ENCODE measurements at regions not wholly inside any gene's neighbourhood (a gene's known extent, or its start where the extent isn't known, plus 50 kb on each side); places are given as distances from the start of the nearest gene placed in this dataset.
A peak's percentile ranks its signal among the peaks of the same experiment; 100 is the strongest.

DNA sequence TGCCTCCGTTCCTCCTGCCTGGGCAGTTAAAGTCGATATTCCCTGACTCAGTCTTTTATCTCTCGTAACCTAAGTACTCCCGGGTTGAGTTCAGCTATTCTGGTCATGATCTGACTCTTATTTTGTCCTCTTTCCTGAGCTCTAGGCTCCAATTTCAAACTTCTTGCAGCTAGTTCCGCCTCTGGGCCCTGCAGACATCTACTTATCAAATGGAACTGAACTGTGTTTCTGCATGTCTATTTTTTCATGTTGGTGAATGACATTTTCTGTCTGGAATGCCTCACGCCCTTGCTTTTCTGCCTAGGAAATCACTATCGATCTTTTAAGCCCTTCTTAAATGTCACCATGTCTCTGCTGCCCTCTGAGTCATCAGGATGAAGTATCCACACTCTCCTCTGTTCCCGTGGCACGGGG is 101.5 kb downstream of the VAPA start:
- TF ChIP-seq, protein P1, sequence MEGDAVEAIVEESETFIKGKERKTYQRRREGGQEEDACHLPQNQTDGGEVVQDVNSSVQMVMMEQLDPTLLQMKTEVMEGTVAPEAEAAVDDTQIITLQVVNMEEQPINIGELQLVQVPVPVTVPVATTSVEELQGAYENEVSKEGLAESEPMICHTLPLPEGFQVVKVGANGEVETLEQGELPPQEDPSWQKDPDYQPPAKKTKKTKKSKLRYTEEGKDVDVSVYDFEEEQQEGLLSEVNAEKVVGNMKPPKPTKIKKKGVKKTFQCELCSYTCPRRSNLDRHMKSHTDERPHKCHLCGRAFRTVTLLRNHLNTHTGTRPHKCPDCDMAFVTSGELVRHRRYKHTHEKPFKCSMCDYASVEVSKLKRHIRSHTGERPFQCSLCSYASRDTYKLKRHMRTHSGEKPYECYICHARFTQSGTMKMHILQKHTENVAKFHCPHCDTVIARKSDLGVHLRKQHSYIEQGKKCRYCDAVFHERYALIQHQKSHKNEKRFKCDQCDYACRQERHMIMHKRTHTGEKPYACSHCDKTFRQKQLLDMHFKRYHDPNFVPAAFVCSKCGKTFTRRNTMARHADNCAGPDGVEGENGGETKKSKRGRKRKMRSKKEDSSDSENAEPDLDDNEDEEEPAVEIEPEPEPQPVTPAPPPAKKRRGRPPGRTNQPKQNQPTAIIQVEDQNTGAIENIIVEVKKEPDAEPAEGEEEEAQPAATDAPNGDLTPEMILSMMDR (IDR thresholded peaks at IDR 0.05; ENCODE audit: insufficient read depth, low read depth, low read length) = no peak
- H3K4me3 ChIP-seq (ENCODE audit: low read depth, low read length) = no peak overlapping the region
- DNase-seq (ENCODE audit: low read depth) = peak; percentile 59

DNA sequence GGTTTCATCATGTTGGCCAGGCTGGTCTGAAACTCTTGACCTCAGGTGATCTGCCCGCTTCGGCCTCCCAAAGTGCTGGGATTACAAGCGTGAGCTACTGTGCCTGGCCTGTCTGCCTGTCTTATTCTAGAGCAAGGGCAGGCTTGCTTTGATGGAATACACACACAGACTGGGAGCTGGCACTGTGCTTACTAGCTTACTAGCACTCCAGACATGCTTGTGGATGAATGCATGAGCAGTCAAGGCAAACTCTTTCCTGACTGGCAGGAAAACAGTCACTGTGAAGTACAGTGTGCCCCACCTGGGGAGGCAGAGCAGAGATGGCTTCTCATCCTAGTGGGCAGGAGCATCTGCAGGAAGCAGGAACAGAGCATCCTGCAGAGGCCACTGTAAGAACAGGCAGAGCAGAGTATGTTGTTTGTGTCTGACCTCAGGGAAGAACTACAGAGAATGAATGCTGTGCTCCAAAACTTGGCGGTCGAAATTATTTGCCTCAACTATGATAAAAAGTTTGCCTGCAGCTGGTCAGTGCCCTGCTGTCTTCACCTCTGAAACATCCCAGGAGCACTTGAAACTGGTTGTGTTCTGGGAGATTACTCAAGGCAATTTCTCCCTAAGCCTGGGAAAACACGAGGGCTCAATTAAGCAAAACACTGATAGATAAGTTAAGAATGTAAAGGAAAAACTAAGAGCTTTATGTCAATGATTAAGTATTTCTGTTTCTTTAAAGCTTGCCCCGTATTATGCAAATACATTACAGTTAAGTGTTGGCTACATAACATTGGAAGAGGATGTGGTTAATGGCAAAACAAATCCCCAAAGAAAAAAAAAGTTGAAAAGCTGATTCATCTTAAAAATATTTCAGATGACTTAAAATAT is 102.4 kb downstream of the VAPA start:
- DNase-seq (ENCODE audit: low read depth) = peak; percentile 100
- TF ChIP-seq, protein P1 (IDR thresholded peaks at IDR 0.05; ENCODE audit: insufficient read depth, low read depth, low read length) = peak; percentile 66
- no peak overlapping the region for H3K4me3 ChIP-seq (ENCODE audit: low read depth, low read length)

DNA sequence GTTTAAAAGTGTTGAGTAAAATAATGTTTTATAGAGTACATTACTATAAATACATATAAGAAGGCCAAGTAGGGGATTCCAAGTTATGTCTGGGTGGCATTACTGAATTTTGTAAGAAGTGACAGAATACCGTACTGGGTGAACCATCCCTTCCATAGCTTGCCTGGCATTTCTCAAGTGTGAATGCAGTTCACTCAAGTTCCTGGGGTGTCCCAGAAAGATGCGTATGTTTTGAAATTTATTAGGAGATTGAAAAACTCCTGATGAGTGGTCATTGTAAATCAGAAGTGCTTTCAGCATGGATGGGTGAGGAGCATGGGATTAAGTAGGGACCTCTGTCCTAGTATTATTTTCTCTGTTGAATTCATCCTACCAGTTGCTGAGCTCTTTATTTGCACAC is 103.2 kb downstream of the VAPA start:
- DNase-seq (ENCODE audit: low read depth) = peak; percentile 77
- TF ChIP-seq, protein P1 (IDR thresholded peaks at IDR 0.05; ENCODE audit: insufficient read depth, low read depth, low read length) = no peak
- no peak overlapping the region for H3K4me3 ChIP-seq (ENCODE audit: low read depth, low read length)

DNA sequence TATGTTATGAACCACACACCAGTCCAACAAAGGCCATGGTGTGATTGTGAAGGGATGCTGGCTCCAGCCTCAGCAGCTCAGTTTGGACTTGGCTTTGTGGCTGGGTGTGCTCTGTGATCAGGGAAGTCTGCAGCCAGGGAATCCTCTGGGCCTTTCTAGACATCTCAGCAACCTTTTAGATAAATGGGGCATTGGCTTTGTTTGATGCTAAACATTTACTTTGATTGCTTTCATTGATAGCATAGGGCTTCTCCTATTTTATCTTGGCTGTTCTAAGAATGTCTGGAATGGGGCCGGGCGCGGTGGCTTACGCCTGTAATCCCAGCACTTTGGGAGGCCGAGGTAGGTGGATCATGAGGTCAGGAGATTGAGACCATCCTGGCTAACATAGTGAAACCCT is 104.5 kb downstream of the VAPA start:
- DNase-seq (ENCODE audit: low read depth) = no peak
- TF ChIP-seq, protein P1 (IDR thresholded peaks at IDR 0.05; ENCODE audit: insufficient read depth, low read depth, low read length) = no peak

DNA sequence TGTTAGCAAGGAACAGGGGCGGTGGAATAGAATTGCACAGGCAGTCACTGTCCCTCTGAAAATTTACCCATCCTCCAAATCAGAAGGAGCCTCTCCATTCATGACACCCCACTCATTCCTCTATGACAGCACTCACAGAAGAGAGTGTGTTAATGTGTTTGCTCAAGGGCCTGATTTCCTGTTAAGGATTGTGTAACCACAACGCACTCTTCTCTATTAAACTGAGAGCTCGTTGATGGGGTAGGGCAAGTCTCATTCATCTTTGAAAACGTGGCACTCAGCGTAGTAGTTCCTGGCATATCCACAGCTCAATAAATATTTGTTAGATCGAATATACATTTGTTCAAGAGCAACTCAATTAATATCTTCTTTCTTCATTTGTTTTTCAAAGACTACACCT is 106.4 kb downstream of the VAPA start:
- TF ChIP-seq, protein P1 (IDR thresholded peaks at IDR 0.05; ENCODE audit: insufficient read depth, low read depth, low read length) = no peak
- no peak overlapping the region for H3K4me3 ChIP-seq (ENCODE audit: low read depth, low read length)
- no peak for DNase-seq (ENCODE audit: low read depth)

More for the DNA sequence above, 104.5 kb downstream of the VAPA start:
- H3K4me3 ChIP-seq (ENCODE audit: low read depth, low read length) = no peak overlapping the region

DNA sequence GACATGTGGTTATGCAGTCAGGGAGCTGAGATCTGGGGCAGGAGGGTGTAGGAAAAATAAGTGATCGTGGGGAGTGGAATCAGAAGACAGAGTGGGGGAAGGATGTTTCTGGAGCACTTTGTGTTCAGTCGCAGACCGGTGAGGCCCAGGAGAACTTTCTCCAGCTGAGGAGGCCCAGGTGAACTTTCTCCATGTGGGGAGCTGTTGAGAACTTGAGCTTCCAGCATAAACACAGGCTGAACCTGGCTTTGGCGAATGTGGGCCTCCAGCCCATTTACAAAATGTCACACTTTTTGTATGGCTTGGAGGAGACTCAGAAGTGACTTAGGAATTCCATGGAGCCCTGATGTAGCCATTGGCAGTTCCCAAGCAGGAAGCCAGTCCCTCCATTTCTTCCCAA is 108.5 kb downstream of the VAPA start:
- H3K4me3 ChIP-seq (ENCODE audit: low read depth, low read length) = no peak overlapping the region
- TF ChIP-seq, protein P1 (IDR thresholded peaks at IDR 0.05; ENCODE audit: insufficient read depth, low read depth, low read length) = no peak
- no peak for DNase-seq (ENCODE audit: low read depth)
